HG03521 (cell line): ENCODE measurements at regions not wholly inside any gene's neighbourhood (a gene's known extent, or its start where the extent isn't known, plus 50 kb on each side); places are given as distances from the start of the nearest gene placed in this dataset.

ENCODE experiments used
- ATAC-seq: cut with Tn5 transposase; IDR thresholded peaks from one replicate; pipeline ENCODE4 v1.9.1; 2021; ENCODE audit warnings: mild to moderate bottlenecking, moderate library complexity; ENCODE audit not compliant: unreplicated experiment

GRCh38 chr17:72338304-72338703 is 217.5 kb downstream of the SOX9 start:
- no peak for ATAC-seq

- ATAC-seq, result no peak
Observed at GRCh38 chr17:72338847-72339790, 218.3 kb downstream of the SOX9 start.

GRCh38 chr17:72340836-72341235 is 220.0 kb downstream of the SOX9 start:
- no peak for ATAC-seq

- ATAC-seq, result no peak
Observed at GRCh38 chr17:72342061-72342460, 221.2 kb downstream of the SOX9 start.

- no peak for ATAC-seq
Observed at GRCh38 chr17:72342627-72343527, 222.1 kb downstream of the SOX9 start.

GRCh38 chr17:72343911-72344310 is 223.1 kb downstream of the SOX9 start:
- ATAC-seq, result no peak

GRCh38 chr17:72344613-72345012 is 223.8 kb downstream of the SOX9 start:
- ATAC-seq, result no peak

GRCh38 chr17:72345088-72345487 is 224.3 kb downstream of the SOX9 start:
- ATAC-seq, result no peak

- ATAC-seq, result no peak
Observed at GRCh38 chr17:72345536-72345935, 224.7 kb downstream of the SOX9 start.

- ATAC-seq, result no peak
Observed at GRCh38 chr17:72346306-72346705, 225.5 kb downstream of the SOX9 start.

- ATAC-seq, result no peak
Observed at GRCh38 chr17:72349011-72349410, 228.2 kb downstream of the SOX9 start.

- no peak for ATAC-seq
Observed at GRCh38 chr17:72349491-72349995, 228.7 kb downstream of the SOX9 start.

GRCh38 chr17:72350073-72350472 is 229.3 kb downstream of the SOX9 start:
- no peak for ATAC-seq

GRCh38 chr17:72351365-72351764 is 230.5 kb downstream of the SOX9 start:
- ATAC-seq, result no peak

- no peak for ATAC-seq
Observed at GRCh38 chr17:72351884-72352346, 231.1 kb downstream of the SOX9 start.

- ATAC-seq, result no peak
Observed at GRCh38 chr17:72353502-72353901, 232.7 kb downstream of the SOX9 start.

GRCh38 chr17:72354071-72354470 is 233.3 kb downstream of the SOX9 start:
- no peak for ATAC-seq

GRCh38 chr17:72357764-72358365 is 237.0 kb downstream of the SOX9 start:
- no peak for ATAC-seq

- no peak for ATAC-seq
Observed at GRCh38 chr17:72358465-72358864, 237.6 kb downstream of the SOX9 start.

GRCh38 chr17:72359274-72359673 is 238.5 kb downstream of the SOX9 start:
- ATAC-seq, result no peak

GRCh38 chr17:72359811-72360210 is 239.0 kb downstream of the SOX9 start:
- no peak for ATAC-seq
